NK-92 treated with Interleukin-12 subunit alpha and Interleukin-12 subunit beta, amount 100 ng/mL, for 24 hours (cell line): ENCODE measurements at regions not wholly inside any gene's neighbourhood (a gene's known extent, or its start where the extent isn't known, plus 50 kb on each side); places are given as distances from the start of the nearest gene placed in this dataset.

Experiments used
- DNase-seq: peaks from one replicate; lab custom pipeline; 2025; lab: John Stamatoyannopoulos, UW

GRCh38 chr6:125491860-125492618 lies 190.3 kb upstream of the HDDC2 start:
- DNase-seq = no peak

- no peak for DNase-seq
These were observed 196.8 kb upstream of the HDDC2 start for GRCh38 chr6:125498606-125499005.

- DNase-seq = no peak
These were observed 197.8 kb upstream of the HDDC2 start for GRCh38 chr6:125499535-125499934.

GRCh38 chr6:125503181-125503580 lies 201.4 kb upstream of the HDDC2 start:
- DNase-seq = no peak

- no peak for DNase-seq
These were observed 206.4 kb upstream of the HDDC2 start for GRCh38 chr6:125507987-125508655.

- no peak for DNase-seq
These were observed 207.0 kb upstream of the HDDC2 start for GRCh38 chr6:125508793-125509192.

GRCh38 chr6:125509477-125509876 lies 207.7 kb upstream of the HDDC2 start:
- DNase-seq = no peak

GRCh38 chr6:125510405-125510804 lies 208.6 kb upstream of the HDDC2 start:
- DNase-seq = no peak

- DNase-seq = no peak
These were observed 210.1 kb upstream of the HDDC2 start for GRCh38 chr6:125511809-125512396.

GRCh38 chr6:125512621-125513020 lies 210.9 kb upstream of the HDDC2 start:
- no peak for DNase-seq

- DNase-seq = no peak
These were observed 212.2 kb upstream of the HDDC2 start for GRCh38 chr6:125513978-125514377.

- no peak for DNase-seq
These were observed 214.9 kb upstream of the HDDC2 start for GRCh38 chr6:125516644-125517043.

GRCh38 chr6:125519367-125519766 lies 217.6 kb upstream of the HDDC2 start:
- DNase-seq = no peak

GRCh38 chr6:125524356-125524755 lies 222.6 kb upstream of the HDDC2 start:
- no peak for DNase-seq

- no peak for DNase-seq
These were observed 223.3 kb upstream of the HEY2 start for GRCh38 chr6:125526007-125526720.

GRCh38 chr6:125528621-125529041 lies 220.8 kb upstream of the HEY2 start:
- no peak for DNase-seq

GRCh38 chr6:125529061-125529460 lies 220.4 kb upstream of the HEY2 start:
- no peak for DNase-seq

- no peak for DNase-seq
These were observed 215.6 kb upstream of the HEY2 start for GRCh38 chr6:125533710-125534397.

- DNase-seq = no peak
These were observed 214.8 kb upstream of the HEY2 start for GRCh38 chr6:125534430-125535263.

- no peak for DNase-seq
These were observed 212.3 kb upstream of the HEY2 start for GRCh38 chr6:125537090-125537489.

GRCh38 chr6:125539892-125540291 lies 209.5 kb upstream of the HEY2 start:
- DNase-seq = no peak
